Activated T-cell treated with anti-CD3 and anti-CD28 coated beads for 48 hours (primary cell): ENCODE measurements at regions not wholly inside any gene's neighbourhood (a gene's known extent, or its start where the extent isn't known, plus 50 kb on each side); places are given as distances from the start of the nearest gene placed in this dataset.
"Not testable (repeated sequence)": the region's sequence is repeated elsewhere in the genome, so short reads cannot be mapped to it uniquely, and the experiment has no call there.

Source experiments
- DNase-seq: peaks from one replicate; pipeline ENCODE4 v3.0.0-alpha.2; 2020; ENCODE audit warnings: low read depth

GRCh38 chr16:88185976-88186888 is 196.5 kb upstream of the ZNF469 start:
- not testable (repeated sequence) for DNase-seq

- DNase-seq: not testable (repeated sequence)
Observed at GRCh38 chr16:88186889-88187870, 195.6 kb upstream of the ZNF469 start.

- not testable (repeated sequence) for DNase-seq
Observed at GRCh38 chr16:88188171-88188895, 194.4 kb upstream of the ZNF469 start.

- not testable (repeated sequence) for DNase-seq
Observed at GRCh38 chr16:88190592-88191095, 192.1 kb upstream of the ZNF469 start.

GRCh38 chr16:88191168-88191567 is 191.6 kb upstream of the ZNF469 start:
- not testable (repeated sequence) for DNase-seq

- no peak for DNase-seq
Observed at GRCh38 chr16:88192601-88193000, 190.2 kb upstream of the ZNF469 start.

- peak; percentile 35 for DNase-seq
Observed at GRCh38 chr16:88193706-88194396, 188.9 kb upstream of the ZNF469 start.

GRCh38 chr16:88194397-88195268 is 188.1 kb upstream of the ZNF469 start:
- no peak for DNase-seq

GRCh38 chr16:88195269-88195705 is 187.5 kb upstream of the ZNF469 start:
- no peak for DNase-seq

- no peak for DNase-seq
Observed at GRCh38 chr16:88195911-88196465, 186.8 kb upstream of the ZNF469 start.

- no peak for DNase-seq
Observed at GRCh38 chr16:88196471-88197400, 186.0 kb upstream of the ZNF469 start.

- DNase-seq: no peak
Observed at GRCh38 chr16:88197481-88198456, 185.0 kb upstream of the ZNF469 start.

- not testable (repeated sequence) for DNase-seq
Observed at GRCh38 chr16:88198457-88199295, 184.1 kb upstream of the ZNF469 start.

- not testable (repeated sequence) for DNase-seq
Observed at GRCh38 chr16:88199296-88200153, 183.2 kb upstream of the ZNF469 start.

GRCh38 chr16:88200154-88200895 is 182.4 kb upstream of the ZNF469 start:
- not testable (repeated sequence) for DNase-seq
